CD4-positive, alpha-beta T cell treated with Interleukin-2 at 100 ng/mL for 4 hours (primary cell): ENCODE measurements at regions not wholly inside any gene's neighbourhood (a gene's known extent, or its start where the extent isn't known, plus 50 kb on each side); places are given as distances from the start of the nearest gene placed in this dataset.

Source experiments
- DNase-seq: peaks from one replicate; pipeline ENCODE4 v3.0.0-alpha.2; 2020; ENCODE audit warnings: low spot score

DNA sequence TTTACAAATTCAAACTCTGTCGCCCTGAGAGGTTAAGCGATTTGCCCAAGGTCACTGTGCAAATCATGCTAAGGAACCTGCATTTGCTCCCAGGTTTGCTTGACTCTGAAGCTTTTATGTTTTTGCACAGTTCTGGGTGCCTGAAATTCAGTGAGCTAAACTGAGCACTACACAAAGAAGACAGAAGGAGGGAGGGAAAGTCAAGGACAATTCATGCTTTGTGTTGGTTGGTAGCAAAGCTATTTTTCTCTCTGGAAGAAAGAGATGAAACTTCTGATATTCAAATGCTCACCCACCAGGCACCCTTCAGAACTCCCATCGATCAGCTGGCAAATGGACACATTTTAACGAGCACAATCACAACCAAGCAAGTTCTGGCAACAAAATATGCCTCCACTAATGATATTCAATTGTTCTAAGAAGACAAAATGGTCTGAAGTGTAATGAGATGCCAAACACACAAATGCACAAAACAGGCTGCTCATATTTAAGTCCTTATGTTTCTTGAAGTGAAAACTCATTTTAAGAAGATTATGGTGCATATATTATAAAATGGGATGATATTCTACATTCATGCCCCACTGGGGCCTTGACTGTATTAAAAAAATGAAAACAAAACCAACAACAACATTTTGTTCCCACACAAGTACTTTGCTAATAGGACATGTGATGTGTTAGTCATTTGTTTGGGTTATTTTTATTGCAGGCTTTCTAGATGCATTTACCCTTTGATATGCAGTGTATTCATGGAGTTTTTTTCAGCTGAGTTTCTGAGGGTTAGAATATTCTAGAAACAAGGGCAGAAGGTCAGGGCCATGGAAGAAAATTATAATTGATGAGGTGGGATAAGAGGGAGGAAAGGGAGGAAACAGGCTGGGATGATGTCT is 445.6 kb upstream of the CELF4 start:
- DNase-seq, result no peak

DNA sequence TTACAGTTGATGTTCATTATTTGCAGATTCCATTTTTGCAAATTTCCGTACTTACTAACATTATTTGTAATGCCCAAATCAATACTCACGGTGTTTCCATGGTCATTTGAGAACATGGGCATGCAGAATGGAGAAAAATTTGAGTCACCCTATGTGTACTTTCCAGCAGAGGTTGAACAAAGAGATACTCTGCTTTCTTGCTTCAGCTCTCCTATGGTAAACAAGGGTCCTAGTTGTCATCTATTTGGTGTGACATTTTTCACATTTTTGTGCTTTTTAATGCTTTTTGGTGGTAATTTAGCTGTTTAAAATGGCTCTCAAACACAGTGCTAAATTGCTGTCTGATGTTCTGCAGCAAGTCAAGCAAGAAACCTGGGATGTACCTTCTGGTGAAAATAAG is 444.4 kb upstream of the CELF4 start:
- DNase-seq, result no peak

DNA sequence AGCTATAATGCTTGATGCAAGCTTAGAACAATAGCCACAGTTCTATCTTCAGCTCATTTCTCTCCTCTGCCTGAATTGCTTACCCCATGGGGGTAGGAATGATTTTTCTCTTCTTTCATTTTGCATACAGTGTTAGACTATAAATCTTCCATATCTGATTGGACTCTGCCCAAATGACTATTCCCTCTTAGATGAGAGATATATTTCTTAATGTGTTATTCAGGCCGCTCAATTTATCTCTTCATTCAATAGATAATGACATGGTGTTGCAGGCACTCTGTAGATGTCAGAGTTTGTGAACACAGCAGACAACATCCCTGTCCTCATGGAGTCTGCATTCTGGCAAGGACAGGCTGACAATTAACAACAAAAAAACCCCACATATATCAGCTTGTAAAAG is 443.7 kb upstream of the CELF4 start:
- no peak for DNase-seq

DNA sequence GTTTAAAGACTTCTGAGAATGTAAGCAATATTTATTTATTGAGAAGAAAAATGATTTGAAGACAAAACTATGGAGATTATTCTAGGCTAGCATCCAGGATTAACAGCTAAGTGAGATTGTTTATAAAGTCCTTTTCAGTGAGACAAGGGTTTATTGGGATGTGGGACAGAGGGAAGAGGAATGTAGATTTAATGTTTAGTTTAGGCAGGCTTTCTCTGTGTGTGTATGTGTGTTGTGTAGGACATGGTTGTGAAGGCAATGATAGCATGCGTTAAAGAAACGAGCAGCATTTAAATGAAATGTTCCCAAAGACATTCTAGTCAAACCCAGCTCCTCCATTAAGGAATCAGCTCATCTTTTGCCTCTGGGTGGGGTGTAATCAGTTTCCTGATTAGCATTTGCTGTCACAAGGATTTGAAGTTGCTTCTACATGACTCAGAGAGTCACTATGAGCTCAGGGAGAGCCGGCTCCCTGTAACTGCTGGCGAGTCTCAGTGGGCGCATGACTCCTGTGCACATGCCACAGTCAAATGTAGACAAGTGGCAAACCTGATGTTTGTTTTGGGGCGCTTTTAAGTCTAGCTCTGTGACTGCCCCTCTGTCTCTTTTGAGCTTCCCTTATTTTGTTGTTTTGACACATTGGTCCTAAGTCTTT is 442.2 kb upstream of the CELF4 start:
- DNase-seq, result no peak

DNA sequence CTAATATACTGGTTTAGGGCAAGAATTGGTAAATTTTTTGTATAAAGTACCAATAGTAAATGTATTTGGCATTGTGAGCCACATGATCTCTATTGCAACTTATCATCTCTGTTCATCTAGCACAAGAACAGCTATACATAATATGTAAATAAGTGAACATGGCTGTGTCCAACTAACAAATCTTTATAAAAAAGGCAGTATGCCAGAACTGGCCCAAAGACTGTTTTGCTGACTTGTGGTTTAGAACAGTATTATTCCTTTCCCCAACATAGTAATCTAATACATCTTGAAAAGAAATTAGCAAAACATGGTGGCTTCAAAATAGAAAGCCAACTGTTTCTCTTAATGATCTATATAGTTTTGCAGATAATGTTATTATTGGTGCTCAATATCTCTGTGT is 441.4 kb upstream of the CELF4 start:
- DNase-seq, result no peak

DNA sequence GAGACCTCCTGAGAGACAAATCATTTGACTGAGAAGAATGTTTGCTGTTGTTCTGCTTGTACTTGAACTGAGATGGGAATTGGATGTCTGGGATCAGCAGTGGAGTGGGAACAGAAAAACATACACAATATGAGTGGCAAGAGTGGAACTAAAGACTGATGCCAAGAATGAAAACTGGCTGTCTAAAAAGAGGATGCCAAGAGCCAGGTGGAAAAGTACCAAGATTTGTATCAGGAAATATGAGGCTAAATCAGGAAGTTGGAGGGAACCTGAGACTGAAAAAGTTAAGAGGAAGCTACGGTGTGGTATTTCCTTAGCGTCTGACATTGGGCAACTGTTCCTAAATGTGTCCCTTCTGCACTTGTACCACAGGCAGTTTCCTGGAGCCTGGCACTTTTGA is 440.9 kb upstream of the CELF4 start:
- no peak for DNase-seq

DNA sequence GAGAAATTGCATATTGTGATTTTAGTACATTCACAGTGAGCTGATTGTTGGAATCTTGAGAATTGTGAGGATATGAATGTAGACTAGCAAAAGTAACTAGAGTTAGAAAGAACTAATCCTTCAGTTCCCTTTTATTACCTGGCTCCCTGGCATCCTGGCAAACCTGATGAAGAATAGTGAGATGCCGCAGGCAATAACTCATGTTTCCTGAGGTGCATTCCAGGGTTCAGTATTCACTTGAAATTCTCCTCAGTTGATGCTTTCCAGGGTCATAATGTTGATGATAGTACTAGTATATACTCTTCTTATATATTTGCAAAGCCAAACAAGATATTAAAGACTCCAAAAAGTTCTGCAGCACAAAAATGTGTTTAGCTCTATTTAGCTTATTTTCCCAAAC is 432.1 kb upstream of the CELF4 start:
- no peak for DNase-seq

DNA sequence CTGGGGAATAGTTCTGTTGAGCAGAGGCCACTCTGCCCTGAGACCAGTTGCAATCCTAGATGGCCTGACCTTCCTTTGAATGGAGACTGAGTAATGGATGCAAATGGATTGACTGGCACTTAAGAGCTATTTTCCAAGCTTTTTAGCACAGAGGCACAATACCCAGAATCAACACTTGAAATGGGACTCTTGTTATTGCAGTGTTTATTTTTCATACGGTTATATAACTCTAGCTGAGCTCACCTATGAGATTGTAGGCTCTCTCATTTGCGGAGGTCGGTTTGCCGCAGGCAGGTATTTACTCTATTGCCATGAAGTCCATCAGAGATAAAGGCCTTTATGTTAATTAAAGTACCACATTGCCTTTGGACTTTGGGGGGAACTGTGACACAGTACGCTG is 422.3 kb upstream of the CELF4 start:
- no peak for DNase-seq

DNA sequence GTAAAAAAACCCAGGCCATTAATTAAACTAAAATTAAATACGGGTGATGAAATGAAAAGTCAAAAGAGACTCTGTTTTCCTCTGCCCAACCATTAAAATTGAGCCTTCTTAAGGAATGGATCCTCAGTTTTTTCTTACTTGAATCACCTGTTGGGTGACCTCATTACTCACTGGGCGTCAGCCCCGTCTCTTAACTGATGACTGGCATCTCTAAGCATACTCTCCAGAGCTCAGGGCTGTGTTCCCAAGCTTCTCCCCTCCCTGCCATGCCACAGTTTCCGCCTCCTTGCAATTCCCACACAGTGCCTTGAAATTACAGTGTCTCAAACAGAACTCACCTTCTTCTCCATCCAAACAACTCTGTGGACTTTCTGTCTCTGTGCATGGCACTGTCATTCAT is 421.1 kb upstream of the CELF4 start:
- no peak for DNase-seq

DNA sequence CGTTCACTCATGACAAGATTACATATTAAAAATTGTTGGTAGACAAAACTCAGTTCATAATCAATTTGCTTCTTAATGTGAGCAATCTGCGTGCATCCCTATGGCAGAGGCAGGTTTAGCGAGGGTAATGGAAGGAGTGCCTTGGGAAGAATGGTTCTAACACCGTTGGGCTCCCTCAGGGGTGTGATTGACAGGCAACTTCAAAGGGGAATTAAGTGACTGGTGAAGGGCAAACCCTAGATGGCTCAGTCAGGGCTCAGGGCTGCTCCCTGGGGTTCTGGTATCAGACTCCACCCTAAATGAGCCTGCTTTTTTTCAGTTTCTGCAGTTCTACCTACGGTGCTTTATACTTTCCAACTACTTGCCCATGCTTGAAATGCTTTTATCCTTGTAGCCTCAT is 419.5 kb upstream of the CELF4 start:
- no peak for DNase-seq

DNA sequence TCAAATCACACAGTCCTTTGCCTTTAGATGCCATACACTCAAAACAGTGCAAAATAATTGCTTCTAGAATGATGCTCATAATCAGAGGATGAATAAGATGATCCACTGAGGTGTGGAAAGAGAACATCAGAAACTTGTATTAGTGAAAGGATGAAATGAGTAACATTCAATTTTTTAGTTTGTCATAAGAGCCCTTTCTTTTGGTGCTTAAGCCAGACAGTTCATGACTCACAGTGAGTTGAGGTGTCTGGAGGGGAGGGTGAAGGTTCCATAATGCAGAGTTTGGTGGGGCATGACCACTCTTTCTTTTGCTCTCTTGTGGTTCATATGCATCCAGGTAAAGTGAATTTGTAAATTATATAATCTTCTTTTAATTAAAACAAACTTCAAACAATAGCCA is 415.0 kb upstream of the CELF4 start:
- DNase-seq, result no peak

DNA sequence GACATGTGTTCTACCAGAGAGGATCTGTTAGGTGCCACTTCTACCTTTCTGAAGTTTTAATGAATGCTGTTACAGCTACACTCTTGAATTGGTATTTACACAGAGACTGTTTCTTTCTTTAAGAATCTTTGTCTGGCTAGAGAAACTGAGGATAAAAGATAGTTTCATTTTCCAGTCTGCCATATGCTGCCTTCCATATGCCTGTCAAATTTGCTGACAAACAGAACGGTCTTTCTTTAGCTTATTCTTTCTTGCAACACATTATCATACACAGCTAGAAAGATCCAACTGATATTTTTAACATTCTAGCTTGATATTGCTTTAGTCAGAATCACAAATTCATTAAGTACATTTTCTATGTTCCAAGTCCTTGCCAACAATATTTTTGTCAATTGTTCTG is 409.8 kb upstream of the CELF4 start:
- DNase-seq, result no peak

DNA sequence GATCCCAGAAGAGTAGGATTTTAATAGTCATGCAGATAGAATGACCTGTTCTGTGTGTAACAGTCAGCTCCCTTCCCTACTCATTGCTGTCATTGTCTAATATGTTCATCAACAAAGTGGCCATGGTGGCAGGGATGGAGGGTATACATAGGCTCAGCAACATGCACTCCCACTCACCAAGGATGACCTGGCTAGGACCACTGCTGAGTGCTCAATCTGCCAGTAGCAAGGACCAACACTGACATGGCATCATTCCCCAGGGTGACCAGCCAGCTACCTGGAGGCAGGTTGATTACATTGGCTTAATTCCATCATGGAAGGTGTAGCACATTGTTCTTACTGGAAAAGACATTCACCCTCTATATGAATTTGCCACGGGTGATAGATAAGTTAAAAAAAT is 401.7 kb upstream of the CELF4 start:
- no peak for DNase-seq

DNA sequence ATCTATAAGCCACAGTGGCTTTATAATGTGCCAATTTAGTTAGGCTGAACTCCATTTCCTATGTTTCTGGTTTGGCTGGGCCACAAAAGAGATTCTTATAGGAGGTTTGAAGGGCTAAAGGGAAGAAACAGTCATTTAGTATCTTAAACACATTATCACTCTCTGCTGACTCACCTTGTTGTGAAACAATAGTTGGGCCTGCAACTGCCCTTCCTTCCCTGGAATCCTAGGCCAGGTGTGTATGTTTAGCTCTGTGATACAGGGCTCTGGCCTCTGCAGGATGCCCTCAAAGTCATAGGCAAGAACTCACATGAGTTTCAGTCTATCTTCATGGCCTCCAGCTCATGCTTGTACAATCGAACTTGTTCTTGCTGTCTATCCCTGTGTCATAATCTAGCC is 400.0 kb upstream of the CELF4 start:
- DNase-seq, result no peak

DNA sequence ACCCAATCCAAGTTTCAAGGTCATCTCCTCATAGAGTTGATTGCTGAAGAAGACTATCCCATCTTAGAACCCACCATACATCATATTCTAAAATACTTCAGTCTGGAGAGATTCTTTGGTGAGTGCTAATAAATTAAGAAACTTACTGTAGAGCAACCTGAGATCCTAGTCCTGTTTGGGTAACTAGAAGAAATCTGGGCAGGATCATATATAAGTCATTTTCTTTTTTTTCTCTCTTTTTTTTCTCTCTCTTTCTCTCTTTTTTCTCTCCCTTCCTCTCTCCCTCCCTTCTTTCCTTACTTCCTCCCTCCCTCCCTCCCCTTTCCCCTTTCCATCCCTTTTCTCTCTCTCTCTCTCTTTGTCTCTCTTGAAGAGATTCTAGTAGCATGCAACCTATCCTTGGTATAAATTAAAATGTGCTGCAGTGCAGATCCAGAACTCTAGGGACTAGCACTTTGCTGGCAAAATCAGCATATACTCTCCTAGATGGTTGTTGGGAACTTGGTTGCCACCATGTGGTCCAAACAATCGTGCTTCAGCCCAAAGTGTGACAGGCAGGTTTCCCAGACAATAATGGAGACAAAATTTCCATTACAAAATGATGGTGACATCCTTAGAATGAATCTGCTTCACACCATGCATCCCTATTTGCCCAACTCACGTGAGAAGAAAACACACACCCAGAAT is 399.4 kb upstream of the CELF4 start:
- no peak for DNase-seq

DNA sequence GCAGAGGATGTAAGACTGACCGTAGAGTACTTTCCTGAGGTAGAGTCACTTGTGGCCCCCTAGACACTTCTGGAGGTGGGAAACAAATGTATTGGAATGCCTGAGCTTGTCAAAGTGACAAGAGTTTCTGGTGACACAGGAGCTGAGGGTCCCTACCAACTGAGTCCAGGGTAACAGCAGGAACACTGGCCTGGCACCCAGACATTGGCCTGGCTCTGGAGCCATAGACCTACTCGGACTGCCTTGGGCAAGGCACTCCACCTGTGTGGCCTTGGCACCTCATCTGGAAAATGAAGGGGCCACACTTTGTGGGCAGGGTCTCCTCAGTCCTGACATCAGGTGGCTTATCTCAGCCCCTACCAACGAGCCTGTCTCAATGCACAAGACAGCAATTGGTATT is 398.2 kb upstream of the CELF4 start:
- no peak for DNase-seq

DNA sequence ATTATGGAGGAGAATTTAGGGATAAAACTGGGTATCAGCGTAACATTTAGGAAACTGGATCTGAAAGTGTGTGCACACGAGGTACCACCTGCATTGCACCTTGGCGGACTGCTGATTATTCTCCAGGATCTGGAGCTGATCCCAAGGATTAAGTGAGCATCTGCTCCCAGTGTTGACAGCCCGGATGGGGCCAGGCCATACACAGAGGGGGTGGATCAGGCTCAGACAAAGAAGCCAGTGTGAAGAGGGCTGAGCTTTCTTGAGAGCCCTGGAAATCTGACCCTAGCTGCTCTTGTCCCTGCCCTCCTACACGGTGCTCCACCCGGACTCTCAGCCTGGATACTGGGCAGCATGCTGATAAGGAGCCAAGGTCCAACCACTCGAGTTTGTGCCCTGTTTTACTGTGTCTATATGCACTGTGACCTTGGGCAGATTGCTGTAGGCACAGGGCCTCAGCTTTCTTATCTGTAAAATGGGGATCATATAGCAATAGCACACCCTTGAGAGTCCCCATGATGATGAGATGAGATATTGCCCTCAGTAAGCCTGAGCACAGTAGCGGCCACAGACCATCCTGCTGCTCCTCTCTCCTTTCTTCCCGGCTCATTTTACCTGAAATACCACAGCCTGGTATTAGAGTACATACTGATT is 396.8 kb upstream of the CELF4 start:
- DNase-seq, result no peak

DNA sequence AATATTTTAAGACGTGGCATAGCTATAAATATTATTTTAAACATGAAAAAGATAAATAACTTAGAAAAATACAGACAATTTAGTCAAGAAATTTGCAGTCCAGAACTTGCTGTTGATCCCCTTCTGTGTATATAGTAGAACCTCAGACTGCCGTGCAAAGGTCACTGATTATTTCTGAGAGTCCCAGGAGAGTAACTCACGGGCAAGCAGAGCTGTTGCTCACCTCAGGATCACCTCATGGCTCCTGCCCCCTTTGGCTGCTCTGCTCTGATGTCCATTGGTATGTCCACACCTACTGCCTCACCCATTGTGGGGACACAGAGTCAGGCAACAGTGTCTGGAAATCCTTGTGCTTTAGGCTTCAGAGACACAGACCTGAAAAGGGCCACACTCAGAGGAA is 392.9 kb upstream of the CELF4 start:
- no peak for DNase-seq

DNA sequence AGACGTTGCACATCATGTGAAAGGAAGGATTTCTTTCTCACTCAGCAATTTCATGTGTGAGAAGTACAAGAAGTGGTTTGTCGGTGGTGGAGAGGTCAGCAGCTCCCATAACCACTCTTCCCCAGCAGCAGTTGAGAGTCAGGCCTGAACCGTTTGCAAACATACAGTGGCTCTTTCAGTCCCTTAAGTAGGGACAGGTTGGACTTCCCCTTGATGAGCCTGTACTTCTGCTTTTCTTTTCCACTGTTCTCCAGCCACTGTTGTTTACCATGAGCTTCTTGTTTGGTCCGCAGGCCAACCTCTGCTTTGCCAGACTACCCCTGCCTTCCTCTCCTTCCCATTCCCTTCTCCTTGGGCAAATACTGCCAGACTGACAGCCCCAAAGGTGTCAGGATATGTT is 391.3 kb upstream of the CELF4 start:
- DNase-seq, result no peak

DNA sequence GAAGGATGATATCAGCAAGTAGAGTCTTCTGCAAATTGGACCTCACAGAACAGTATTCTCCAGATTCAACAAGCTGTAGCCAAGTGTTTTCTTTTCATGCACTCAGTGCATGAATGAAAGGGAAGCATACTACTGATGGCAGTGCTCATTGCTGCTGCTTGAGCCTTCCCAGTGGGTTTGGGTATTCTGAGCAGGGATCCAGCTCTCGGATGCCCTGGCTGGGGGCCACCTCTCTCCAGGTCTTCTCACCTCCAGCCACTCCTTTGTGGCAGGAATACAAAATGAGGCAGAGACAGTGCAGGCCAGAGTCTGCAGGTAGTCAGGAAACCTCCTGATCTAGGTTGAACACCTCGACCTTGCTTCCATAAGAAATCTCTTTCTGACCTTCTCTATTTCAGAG is 390.4 kb upstream of the CELF4 start:
- no peak for DNase-seq

DNA sequence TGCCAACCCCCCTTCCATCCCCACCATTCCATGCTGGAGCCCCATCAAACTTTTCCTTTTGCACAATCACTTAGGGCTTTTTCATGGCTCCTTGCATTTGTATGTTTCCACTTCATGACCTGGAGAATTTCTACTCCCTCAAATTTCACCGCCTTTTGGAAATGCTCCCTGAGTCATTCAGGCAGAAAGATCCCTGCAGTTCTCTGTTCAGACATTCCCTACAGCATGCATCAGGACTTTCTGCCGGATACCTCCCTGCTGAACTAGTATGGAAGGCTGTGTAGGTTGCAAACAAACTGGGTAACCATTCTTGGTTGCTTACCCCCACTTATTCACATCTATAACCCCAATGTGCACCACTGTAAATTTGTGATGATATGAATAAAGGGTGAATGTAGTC is 389.6 kb upstream of the CELF4 start:
- DNase-seq, result no peak

DNA sequence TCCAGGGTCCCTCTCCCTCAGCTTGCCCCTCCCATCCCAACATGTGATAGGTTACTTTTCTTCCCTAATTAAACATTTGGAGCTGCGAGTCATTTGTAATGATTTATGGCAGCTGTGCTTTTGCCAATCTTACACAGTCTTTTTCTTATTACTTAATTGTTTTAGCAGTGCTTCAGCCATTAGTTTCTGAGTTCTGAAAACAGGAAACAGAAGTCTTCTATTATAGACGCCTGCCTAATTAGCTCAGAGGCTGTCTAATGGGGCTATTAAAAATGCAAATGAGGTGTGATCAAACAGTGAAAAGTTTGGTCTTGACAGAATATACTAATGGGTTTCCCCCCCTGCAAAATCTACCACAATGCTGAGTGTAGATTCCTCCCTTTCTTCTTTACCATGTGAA is 388.3 kb upstream of the CELF4 start:
- no peak for DNase-seq

DNA sequence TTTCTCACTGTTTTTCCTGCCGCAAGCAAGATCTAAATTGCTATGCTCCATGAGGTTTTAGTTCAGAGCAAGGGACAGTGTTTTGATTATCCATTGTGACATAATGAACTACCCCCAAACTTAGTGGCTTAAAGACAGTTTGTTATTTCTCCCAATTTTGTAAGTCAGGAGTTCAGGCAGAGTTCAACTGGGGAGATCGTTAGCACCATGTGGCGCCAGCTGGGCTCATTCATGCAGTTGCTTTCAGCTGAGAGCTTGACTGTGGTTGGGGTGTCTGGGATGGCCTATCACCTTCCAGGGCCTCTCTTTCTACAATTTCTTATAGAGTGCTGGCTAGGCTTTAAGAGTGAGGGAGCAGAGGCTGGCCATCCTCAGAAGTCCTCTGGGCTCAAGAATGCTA is 382.9 kb upstream of the CELF4 start:
- DNase-seq, result no peak
